Activated CD8-positive, alpha-beta memory T cell treated with anti-CD3 and anti-CD28 coated beads, Interleukin-2, amount 50 U/mL, for 1 hour (primary cell): ENCODE measurements at regions not wholly inside any gene's neighbourhood (a gene's known extent, or its start where the extent isn't known, plus 50 kb on each side); places are given as distances from the start of the nearest gene placed in this dataset.

ENCODE experiments used
- DNase-seq: peaks from one replicate; pipeline ENCODE4 v3.0.0-alpha.2; 2020; ENCODE audit errors: extremely low read depth

DNA sequence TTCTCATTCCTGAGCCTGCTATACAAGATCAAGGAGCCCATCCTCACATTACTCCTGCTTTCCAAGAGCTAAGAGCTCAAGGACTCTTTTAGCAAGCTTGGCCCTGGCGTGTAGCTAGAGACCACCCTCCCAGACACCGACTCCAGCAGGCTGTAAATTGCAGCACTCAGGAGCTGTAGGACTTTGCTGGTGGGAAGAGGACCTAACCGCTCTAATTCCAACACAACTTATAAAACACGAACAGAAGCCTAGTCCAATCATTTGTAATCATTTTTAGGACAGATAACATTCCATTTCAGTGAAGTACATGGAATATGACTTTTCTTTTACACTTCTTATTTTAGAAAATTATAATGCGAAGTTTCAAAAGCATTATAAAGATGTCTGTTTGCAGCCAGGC, 219.9 kb downstream of the NXNL2 start:
- no peak for DNase-seq

- DNase-seq = no peak
These were observed 222.5 kb downstream of the NXNL2 start for GRCh38 chr9:88757406-88758010.

GRCh38 chr9:88759364-88759763, 224.4 kb downstream of the NXNL2 start:
- DNase-seq = no peak

GRCh38 chr9:88766778-88767503, 224.3 kb upstream of the S1PR3 start:
- no peak for DNase-seq

DNA sequence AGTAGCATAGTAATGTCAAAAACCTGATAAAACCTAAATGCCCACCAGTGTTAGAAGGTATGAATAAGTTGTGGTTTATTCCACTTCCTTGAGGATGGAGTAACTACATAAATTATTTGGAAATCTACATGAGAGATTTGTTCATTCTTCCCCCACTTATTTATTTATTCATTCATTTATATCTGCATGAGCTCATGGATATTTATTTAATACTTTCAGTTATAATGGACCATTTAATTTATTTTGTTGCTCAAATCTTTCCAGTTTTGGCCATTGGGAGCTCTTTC, 223.8 kb upstream of the S1PR3 start:
- no peak for DNase-seq

DNA sequence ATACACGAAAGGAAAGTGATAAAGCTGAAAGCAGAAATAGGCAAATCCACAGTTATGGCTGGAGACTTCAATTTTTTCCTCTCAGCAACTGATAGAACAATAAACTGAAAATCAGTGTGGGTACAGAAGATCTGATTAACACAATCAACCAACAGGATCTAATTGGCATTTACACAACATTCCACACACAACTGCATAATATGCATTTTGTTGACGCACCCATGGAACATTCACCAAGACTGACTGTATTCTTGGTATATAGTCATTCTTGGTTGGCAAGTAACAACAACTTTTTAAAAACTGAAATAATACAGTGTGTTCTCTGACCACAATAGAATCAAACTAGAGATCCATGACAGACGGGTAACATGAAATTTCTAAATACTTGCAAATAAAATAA, 218.7 kb upstream of the S1PR3 start:
- DNase-seq = no peak

GRCh38 chr9:88773126-88773525, 218.1 kb upstream of the S1PR3 start:
- no peak for DNase-seq

DNA sequence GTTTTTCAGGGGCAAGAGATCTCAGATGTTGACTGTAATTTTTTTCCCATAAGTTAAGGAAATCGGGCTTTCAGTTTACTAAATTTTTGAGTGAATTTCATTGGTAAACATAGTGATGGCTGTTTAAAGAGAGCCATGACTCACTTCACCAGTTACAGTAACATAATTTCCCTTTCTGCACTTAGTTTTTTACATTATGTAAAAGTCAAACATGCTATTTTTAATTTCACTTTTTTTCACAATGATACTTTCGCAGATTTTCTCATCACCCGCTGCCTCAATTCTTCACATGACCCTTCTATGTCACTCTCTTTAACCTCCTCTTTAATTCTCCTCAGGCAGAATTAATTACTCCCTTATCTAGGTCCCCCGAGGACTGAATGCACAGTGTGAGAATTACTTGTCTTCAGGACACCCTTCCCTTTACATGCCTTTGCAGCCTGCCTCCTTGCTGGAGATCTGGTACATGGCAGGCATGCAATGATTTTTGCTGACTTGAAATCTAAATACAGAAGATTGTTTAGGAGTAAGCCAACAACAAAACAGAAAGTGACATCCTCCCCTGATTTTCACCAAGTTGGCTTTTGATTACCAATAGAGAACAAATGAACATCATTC, 217.5 kb upstream of the S1PR3 start:
- DNase-seq = no peak

DNA sequence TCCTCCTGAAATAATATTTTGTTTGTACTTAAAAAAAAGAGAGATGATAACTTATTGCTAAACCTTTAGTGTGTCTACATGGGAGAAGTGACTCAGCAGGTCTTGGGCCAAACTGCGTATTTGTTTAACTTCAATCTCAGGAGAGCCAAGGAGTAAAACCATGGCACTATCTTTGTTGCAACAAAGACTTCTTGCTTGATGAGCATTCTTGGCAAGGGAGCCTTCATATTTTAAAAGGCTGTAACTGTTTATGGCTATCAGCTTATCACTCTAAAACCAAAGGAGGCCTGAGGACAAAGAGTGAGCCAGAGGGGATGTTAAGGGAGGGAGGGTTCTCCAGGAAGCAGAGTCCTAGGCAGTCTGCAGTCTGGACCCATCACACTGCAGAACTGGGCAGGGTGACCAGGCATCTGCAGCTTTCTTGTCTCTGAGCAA, 216.2 kb upstream of the S1PR3 start:
- DNase-seq = no peak

- no peak for DNase-seq
These were observed 215.7 kb upstream of the S1PR3 start for GRCh38 chr9:88775559-88775958.

GRCh38 chr9:88775966-88776365, 215.3 kb upstream of the S1PR3 start:
- DNase-seq = no peak

DNA sequence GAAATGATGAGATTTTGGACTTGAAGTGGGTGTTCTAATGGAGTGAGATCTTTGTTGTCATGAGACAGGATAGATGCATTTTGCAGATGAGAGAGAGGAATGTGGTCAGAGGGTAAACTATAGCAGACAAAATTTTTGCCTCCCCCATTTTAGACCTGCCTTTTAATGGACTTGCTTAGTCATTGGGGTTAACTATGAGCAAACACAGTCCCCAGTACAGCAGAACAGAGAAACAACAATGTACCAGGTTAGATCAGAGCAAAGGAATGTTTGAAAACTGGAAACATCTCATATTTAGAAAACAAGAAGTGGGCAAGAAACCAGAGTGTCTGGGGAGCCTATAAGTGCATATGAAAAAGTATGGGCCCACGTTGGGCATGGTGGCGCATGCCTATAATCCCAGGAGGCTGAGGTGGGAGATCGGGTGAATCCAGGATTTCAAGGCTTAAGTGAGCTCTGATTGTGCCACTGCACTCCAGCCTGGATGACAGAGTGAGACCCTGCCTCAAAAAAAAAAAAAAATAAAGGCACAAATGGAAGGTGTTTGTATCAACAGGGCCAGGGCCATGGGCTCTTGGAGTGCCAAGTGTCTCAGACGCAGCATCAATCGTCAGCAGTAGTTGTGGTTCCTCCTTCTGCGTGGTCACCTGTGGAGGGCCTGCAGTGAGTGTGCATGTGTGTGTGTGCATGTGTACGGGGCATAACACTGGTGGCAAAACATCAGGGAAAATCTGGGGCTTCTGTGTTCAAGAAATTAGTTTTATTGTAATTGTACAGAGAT, 214.4 kb upstream of the S1PR3 start:
- no peak for DNase-seq

GRCh38 chr9:88777498-88778312, 213.6 kb upstream of the S1PR3 start:
- no peak for DNase-seq

DNA sequence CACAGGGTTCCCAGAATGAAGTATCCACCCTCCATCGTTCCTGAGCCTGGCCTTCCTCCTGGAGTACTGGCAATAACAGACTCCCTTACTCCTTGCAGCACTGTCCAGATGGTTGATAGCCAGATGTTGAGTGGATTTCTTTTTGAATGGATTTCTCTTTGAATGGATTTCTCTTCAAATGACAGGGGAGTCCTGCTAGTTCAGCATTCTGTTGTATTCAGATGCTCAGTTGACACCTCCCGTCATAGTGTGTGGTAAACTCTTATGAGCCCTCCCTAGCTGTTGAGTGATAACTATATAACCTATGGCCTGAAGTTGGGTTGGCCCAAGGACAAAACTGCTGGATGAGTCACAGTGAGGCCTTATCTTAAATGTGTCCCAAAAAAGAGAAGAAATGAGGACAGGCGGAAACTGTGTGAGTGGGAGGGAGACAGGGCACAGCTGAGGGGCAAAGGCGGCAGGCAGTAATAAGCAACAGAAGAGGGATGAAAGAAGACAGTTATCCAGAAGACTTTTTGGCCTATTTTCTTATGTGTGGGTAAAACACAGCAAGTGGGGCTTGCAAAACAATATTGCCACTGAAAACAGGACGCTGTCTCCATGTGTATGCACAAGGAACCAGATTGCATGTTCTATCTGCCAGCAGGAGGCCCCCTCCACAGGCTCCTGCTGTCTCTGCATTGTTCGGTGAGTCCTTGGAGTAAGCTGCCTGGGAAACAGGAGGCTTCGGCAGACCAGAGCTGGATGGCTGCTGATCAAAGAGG, 209.5 kb upstream of the S1PR3 start:
- DNase-seq = no peak

- no peak for DNase-seq
These were observed 208.1 kb upstream of the S1PR3 start for GRCh38 chr9:88782931-88783710.

- DNase-seq = no peak
These were observed 207.6 kb upstream of the S1PR3 start for GRCh38 chr9:88783711-88784083.

GRCh38 chr9:88784960-88785359, 206.3 kb upstream of the S1PR3 start:
- DNase-seq = no peak

DNA sequence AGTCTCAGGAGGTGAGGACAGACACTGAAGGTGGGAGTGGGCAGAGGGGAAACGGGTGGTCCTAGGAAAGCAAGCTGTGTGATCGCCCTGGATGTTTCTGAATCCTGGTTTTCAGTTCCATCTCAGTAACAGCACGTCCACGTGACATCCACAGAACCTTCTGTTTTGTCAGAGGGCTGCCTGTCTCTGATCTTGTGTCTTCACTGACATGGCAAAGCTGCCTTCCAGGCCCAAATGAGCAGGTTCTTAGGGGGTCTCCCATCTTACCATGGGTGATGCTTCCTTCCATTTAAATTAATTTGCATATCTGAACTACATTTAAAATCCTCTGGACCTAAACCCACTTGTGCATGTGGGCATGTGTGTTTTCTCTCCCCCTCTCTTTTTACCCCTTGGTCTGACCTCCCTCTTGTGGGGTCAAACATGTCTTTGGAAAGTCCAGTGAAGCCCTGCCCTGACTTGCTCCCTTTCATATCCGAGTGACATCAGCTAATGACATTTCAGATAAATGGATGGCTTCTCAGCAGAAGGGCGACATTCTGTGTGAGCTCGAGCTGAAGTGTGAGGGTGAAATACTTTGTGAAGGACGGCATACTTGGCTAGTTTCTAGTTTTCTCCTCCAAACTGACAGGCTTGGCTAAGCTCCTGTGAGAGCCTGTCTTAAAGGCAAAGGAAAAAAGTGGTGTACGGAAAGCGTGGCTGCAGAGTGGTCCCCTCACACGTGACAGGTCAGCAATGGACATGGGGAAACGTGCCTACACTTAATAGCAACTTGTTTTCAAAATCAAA, 204.8 kb upstream of the S1PR3 start:
- no peak for DNase-seq

DNA sequence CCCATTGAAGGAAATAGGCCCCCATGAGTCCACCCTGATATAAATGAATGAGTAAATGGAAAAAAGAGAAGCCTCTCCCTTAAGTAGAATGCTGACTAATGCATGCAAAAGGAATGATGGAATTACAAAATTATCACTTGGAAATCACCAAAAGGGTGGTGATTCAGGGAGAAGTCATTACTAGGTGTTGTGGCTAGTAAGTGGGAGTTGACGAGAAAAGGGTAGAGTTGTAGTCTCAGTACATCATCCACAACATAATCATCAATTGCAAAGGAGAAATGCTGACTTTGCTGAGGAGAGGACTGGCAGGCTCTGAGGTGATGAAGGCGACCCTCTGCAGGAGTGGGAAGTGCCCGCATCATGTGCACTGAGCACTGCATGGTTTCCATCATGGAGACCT, 201.5 kb upstream of the S1PR3 start:
- no peak for DNase-seq
